LNCAP (cell line): ENCODE measurements at regions not wholly inside any gene's neighbourhood (a gene's known extent, or its start where the extent isn't known, plus 50 kb on each side); places are given as distances from the start of the nearest gene placed in this dataset.

Experiments
- CTCF ChIP-seq: fragments of 450-650 bp; IDR thresholded peaks from 2 replicates; pipeline ENCODE4 v1.5.1; 2017; ENCODE audit warnings: mild to moderate bottlenecking

GRCh38 chr5:67793966-67794365 lies 421.6 kb upstream of the PIK3R1 start:
- no peak for TF ChIP-seq CTCF

GRCh38 chr5:67793418-67793817 lies 422.1 kb upstream of the PIK3R1 start:
- no peak for TF ChIP-seq CTCF

GRCh38 chr5:67792891-67793290 lies 422.7 kb upstream of the PIK3R1 start:
- no peak for TF ChIP-seq CTCF

GRCh38 chr5:67790390-67790789 lies 425.2 kb upstream of the PIK3R1 start:
- no peak for TF ChIP-seq CTCF

GRCh38 chr5:67774786-67775185 lies 440.8 kb upstream of the PIK3R1 start:
- no peak for TF ChIP-seq CTCF

GRCh38 chr5:67774267-67774552 lies 441.3 kb upstream of the PIK3R1 start:
- TF ChIP-seq CTCF: no peak

- no peak for TF ChIP-seq CTCF
Observed at GRCh38 chr5:67773411-67774266, 441.9 kb upstream of the PIK3R1 start.

- TF ChIP-seq CTCF: no peak
Observed at GRCh38 chr5:67771791-67772190, 443.8 kb upstream of the PIK3R1 start.
